HG03135 (cell line): ENCODE measurements at regions not wholly inside any gene's neighbourhood (a gene's known extent, or its start where the extent isn't known, plus 50 kb on each side); places are given as distances from the start of the nearest gene placed in this dataset.

ENCODE experiments used
- ATAC-seq: cut with Tn5 transposase; IDR thresholded peaks from one replicate; pipeline ENCODE4 v1.9.1; 2021; ENCODE audit warnings: mild to moderate bottlenecking, moderate library complexity; ENCODE audit not compliant: unreplicated experiment

- no peak for ATAC-seq
Measured at GRCh38 chr11:97794876-97795275, 1225.9 kb upstream of the CNTN5 start.

GRCh38 chr11:97800891-97801290 is 1219.9 kb upstream of the CNTN5 start:
- no peak for ATAC-seq

- no peak for ATAC-seq
Measured at GRCh38 chr11:97814325-97814959, 1206.3 kb upstream of the CNTN5 start.

GRCh38 chr11:97815667-97816066 is 1205.1 kb upstream of the CNTN5 start:
- no peak for ATAC-seq

GRCh38 chr11:97832451-97832850 is 1188.3 kb upstream of the CNTN5 start:
- ATAC-seq: no peak

- no peak for ATAC-seq
Measured at GRCh38 chr11:97833412-97833811, 1187.3 kb upstream of the CNTN5 start.

- no peak for ATAC-seq
Measured at GRCh38 chr11:97844016-97844415, 1176.7 kb upstream of the CNTN5 start.

- ATAC-seq: no peak
Measured at GRCh38 chr11:97847730-97848129, 1173.0 kb upstream of the CNTN5 start.

GRCh38 chr11:97850701-97851100 is 1170.0 kb upstream of the CNTN5 start:
- ATAC-seq: no peak

GRCh38 chr11:97854357-97854756 is 1166.4 kb upstream of the CNTN5 start:
- ATAC-seq: no peak

- no peak for ATAC-seq
Measured at GRCh38 chr11:97854877-97855276, 1165.9 kb upstream of the CNTN5 start.

GRCh38 chr11:97856666-97857065 is 1164.1 kb upstream of the CNTN5 start:
- no peak for ATAC-seq

GRCh38 chr11:97860237-97860636 is 1160.5 kb upstream of the CNTN5 start:
- no peak for ATAC-seq

GRCh38 chr11:97862021-97862420 is 1158.7 kb upstream of the CNTN5 start:
- ATAC-seq: no peak

- no peak for ATAC-seq
Measured at GRCh38 chr11:97865424-97866012, 1155.2 kb upstream of the CNTN5 start.

- no peak for ATAC-seq
Measured at GRCh38 chr11:97871816-97872215, 1148.9 kb upstream of the CNTN5 start.

- ATAC-seq: no peak
Measured at GRCh38 chr11:97880209-97880608, 1140.5 kb upstream of the CNTN5 start.

GRCh38 chr11:97883086-97883485 is 1137.7 kb upstream of the CNTN5 start:
- no peak for ATAC-seq

- no peak for ATAC-seq
Measured at GRCh38 chr11:97888641-97889040, 1132.1 kb upstream of the CNTN5 start.

GRCh38 chr11:97890466-97890865 is 1130.3 kb upstream of the CNTN5 start:
- no peak for ATAC-seq

- ATAC-seq: no peak
Measured at GRCh38 chr11:97893612-97894011, 1127.1 kb upstream of the CNTN5 start.

GRCh38 chr11:97894978-97895377 is 1125.8 kb upstream of the CNTN5 start:
- no peak for ATAC-seq

- no peak for ATAC-seq
Measured at GRCh38 chr11:97895572-97895971, 1125.2 kb upstream of the CNTN5 start.
